ENCODE measurements at regions not wholly inside any gene's neighbourhood (a gene's known extent, or its start where the extent isn't known, plus 50 kb on each side); places are given as distances from the start of the nearest gene placed in this dataset.

GRCh38 chr12:124194893-124195566 is 99.9 kb upstream of the RFLNA start:
- intact Hi-C loops (cut with DNase I; ENCODE audit: low total_unique reads): no loop called here
- DNase-seq (no peak), ATAC-seq (no peak)

DNA sequence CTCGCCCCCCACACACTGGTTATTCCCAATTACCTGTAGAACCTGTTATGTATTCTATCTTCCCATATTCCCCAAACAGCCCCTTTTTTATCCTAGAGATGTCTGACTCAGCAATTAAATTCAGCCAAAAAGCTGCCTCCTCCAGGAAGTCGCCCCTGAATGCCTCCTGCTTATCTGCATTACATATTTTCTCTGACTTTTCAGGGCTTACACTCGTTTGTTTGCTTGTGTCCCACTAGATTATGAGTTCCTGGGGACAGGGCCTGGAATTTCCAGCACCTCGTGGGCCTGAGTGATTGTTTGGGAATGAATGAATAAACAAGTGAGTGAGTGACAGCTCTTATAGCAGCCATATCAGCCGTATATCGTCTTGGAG is 99.3 kb upstream of the RFLNA start:
- Histone ChIP-seq H3K27ac (no peak overlapping the region), H3K4me3 (no peak overlapping the region), H3K36me3 (no peaks in the 10 kb centered on the region), H3K9me3 (no peaks in the 10 kb centered on the region), H3K4me1 (no peaks in the 10 kb centered on the region), H3K27me3 (no peaks in the 10 kb centered on the region)
- in situ Hi-C loops (cut with MboI; ENCODE audit: low sequenced_read_pairs in 4 of 4) (no loop called here), intact Hi-C loops (cut with DNase I; ENCODE audit: low total_unique reads) (no loop called here)
- DNase-seq (no peak), ATAC-seq (no peak)
- TF ChIP-seq CTCF (IDR thresholded peaks at IDR 0.05 in 4 of 5, conservative IDR thresholded peaks at IDR 0.05 in 1 of 5): no peak
- TF ChIP-seq POLR2A (IDR thresholded peaks at IDR 0.05): no peak

More at GRCh38 chr12:124194893-124195566, 99.9 kb upstream of the RFLNA start:
- Histone ChIP-seq H3K4me3 (no peak overlapping the region), H3K27ac (no peak overlapping the region), H3K36me3 (no peaks in the 10 kb centered on the region), H3K4me1 (no peaks in the 10 kb centered on the region), H3K9me3 (no peaks in the 10 kb centered on the region), H3K27me3 (no peaks in the 10 kb centered on the region)
- in situ Hi-C loops (cut with MboI; ENCODE audit: low sequenced_read_pairs in 4 of 4): no loop called here
- TF ChIP-seq CTCF (IDR thresholded peaks at IDR 0.05 in 4 of 5, conservative IDR thresholded peaks at IDR 0.05 in 1 of 5) (no peak), POLR2A (IDR thresholded peaks at IDR 0.05) (no peak)

GRCh38 chr12:124196236-124196635 is 98.7 kb upstream of the RFLNA start:
- Histone ChIP-seq H3K4me1 (no peaks in the 10 kb centered on the region), H3K27me3 (no peaks in the 10 kb centered on the region), H3K36me3 (no peaks in the 10 kb centered on the region), H3K9me3 (no peaks in the 10 kb centered on the region), H3K27ac (no peak overlapping the region), H3K4me3 (no peak overlapping the region)
- intact Hi-C loops (cut with DNase I; ENCODE audit: low total_unique reads): no loop called here
- DNase-seq (no peak), ATAC-seq (no peak)
- TF ChIP-seq CTCF (IDR thresholded peaks at IDR 0.05 in 4 of 5, conservative IDR thresholded peaks at IDR 0.05 in 1 of 5) (no peak), POLR2A (IDR thresholded peaks at IDR 0.05) (no peak)
- in situ Hi-C loops (cut with MboI; ENCODE audit: low sequenced_read_pairs in 4 of 4): no loop called here

DNA sequence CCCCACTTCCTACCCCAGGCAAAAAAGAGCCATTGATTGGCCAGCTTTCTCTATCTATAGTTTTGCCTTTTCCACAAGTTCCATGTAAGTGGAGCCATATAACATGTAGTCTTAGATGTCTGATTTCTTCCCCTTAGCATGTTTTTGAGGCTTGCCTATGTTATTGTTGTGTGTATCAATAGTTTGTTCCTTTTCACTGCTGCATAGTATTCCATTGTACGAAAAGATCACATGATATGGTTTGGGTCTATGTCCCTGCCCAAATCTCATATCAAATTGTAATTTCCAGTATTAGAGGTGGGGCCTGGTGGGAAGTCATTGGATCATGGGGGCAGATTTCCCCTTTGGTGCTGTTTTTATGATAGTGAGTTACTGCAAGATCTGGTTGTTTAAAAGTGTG is 93.6 kb upstream of the RFLNA start:
- Histone ChIP-seq H3K27me3 (no peaks in the 10 kb centered on the region), H3K9me3 (no peaks in the 10 kb centered on the region), H3K4me3 (no peak overlapping the region), H3K4me1 (no peaks in the 10 kb centered on the region), H3K36me3 (no peaks in the 10 kb centered on the region), H3K27ac (no peak overlapping the region)
- TF ChIP-seq CTCF (IDR thresholded peaks at IDR 0.05 in 4 of 5, conservative IDR thresholded peaks at IDR 0.05 in 1 of 5) (no peak), POLR2A (IDR thresholded peaks at IDR 0.05) (no peak)
- intact Hi-C loops (cut with DNase I; ENCODE audit: low total_unique reads): no loop called here
- in situ Hi-C loops (cut with MboI; ENCODE audit: low sequenced_read_pairs in 4 of 4): no loop called here
- DNase-seq (no peak), ATAC-seq (no peak)

- H3K36me3 ChIP-seq: no peaks in the 10 kb centered on the region
- TF ChIP-seq POLR2A (IDR thresholded peaks at IDR 0.05): no peak
- TF ChIP-seq CTCF (IDR thresholded peaks at IDR 0.05 in 4 of 5, conservative IDR thresholded peaks at IDR 0.05 in 1 of 5): no peak
- no peaks in the 10 kb centered on the region for H3K27me3 ChIP-seq
- H3K4me1 ChIP-seq: no peaks in the 10 kb centered on the region
- DNase-seq (no peak), ATAC-seq (no peak)
- in situ Hi-C loops (cut with MboI; ENCODE audit: low sequenced_read_pairs in 4 of 4): no loop called here
- H3K4me3 ChIP-seq: no peak overlapping the region
- H3K9me3 ChIP-seq: no peaks in the 10 kb centered on the region
- intact Hi-C loops (cut with DNase I; ENCODE audit: low total_unique reads): no loop called here
- H3K27ac ChIP-seq: no peak overlapping the region
Observed at GRCh38 chr12:124203176-124203575, 91.7 kb upstream of the RFLNA start.
